22Rv1 (cell line): ENCODE measurements at regions not wholly inside any gene's neighbourhood (a gene's known extent, or its start where the extent isn't known, plus 50 kb on each side); places are given as distances from the start of the nearest gene placed in this dataset.

ENCODE experiments used
- CTCF ChIP-seq: fragments of 450-650 bp; IDR thresholded peaks from 2 replicates; pipeline ENCODE4 v1.5.1; 2017; ENCODE audit warnings: mild to moderate bottlenecking
- ZFX ChIP-seq: fragments of 450-650 bp; IDR thresholded peaks from 2 replicates; pipeline ENCODE4 v1.6.1; 2017; ENCODE audit warnings: antibody characterized with exemption, borderline replicate concordance

DNA sequence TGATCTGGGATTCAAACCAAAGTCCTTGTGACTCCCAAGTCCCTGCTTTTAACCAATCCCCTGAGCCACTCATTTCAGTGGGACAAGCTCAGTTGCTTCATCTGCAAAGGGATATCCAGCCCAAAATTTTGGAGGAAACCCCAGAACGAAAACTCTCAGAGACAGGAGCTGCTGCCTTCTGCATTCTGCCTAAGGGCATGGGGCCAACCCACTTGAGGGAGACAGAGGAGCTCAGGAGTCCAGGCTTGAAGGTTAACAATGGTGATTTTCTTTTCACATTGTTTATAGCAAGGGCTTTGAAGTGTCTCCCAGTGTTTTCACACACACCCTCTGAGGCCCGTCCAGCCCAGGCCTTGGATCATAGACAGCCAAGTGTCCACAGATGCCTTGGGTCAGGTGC lies 148.1 kb upstream of the CTTNBP2NL start:
- TF ChIP-seq CTCF (no peak), ZFX (no peak)
